Astrocyte of the cerebellum (primary cell): ENCODE measurements at regions not wholly inside any gene's neighbourhood (a gene's known extent, or its start where the extent isn't known, plus 50 kb on each side); places are given as distances from the start of the nearest gene placed in this dataset.
"Not testable (repeated sequence)": the region's sequence is repeated elsewhere in the genome, so short reads cannot be mapped to it uniquely, and the experiment has no call there.

Experiments used
- DNase-seq: peaks from one replicate; pipeline ENCODE4 v3.0.0-alpha.2; 2011; ENCODE audit warnings: low read depth
- H3K4me3 ChIP-seq: 2 replicates; pipeline ENCODE4 v1.5.1; 2011; ENCODE audit warnings: mild to moderate bottlenecking, low read depth, low read length, moderate library complexity
- in situ Hi-C: cut with HindIII; loops from 2 replicates; pipeline ENCODE4 v1.10.0; 2017; ENCODE audit warnings: low sequenced_read_pairs
- TF ChIP-seq, protein P1 (sequence below): IDR thresholded peaks from 2 replicates; pipeline ENCODE4 v1.5.1; 2012; ENCODE audit warnings: low read length, low read depth, moderate library complexity, mild to moderate bottlenecking; ENCODE audit errors: missing control alignments

DNA sequence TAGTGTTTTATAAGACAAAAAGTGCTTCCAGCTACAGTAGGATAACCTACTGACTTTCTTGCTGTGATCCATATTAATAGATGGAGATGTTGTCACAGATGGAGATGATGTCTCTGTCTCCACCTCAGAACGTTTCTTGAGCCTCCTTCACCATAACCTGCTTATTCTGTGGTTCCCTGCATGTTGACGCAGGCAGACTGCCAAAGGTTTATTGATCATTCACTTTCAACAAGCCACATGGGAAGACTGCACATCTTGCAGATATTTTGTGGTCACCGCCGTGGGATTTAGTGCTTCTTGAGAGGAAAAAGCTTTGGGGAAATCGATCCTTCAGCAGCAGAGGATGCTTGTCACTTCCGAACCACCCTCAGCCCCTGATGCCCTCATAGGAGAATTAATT, 943.0 kb upstream of the PRKX start:
- no peak overlapping the region for H3K4me3 ChIP-seq
- TF ChIP-seq, protein P1, sequence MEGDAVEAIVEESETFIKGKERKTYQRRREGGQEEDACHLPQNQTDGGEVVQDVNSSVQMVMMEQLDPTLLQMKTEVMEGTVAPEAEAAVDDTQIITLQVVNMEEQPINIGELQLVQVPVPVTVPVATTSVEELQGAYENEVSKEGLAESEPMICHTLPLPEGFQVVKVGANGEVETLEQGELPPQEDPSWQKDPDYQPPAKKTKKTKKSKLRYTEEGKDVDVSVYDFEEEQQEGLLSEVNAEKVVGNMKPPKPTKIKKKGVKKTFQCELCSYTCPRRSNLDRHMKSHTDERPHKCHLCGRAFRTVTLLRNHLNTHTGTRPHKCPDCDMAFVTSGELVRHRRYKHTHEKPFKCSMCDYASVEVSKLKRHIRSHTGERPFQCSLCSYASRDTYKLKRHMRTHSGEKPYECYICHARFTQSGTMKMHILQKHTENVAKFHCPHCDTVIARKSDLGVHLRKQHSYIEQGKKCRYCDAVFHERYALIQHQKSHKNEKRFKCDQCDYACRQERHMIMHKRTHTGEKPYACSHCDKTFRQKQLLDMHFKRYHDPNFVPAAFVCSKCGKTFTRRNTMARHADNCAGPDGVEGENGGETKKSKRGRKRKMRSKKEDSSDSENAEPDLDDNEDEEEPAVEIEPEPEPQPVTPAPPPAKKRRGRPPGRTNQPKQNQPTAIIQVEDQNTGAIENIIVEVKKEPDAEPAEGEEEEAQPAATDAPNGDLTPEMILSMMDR, result no peak
- DNase-seq, result no peak
- in situ Hi-C loops, result no loop called here

DNA sequence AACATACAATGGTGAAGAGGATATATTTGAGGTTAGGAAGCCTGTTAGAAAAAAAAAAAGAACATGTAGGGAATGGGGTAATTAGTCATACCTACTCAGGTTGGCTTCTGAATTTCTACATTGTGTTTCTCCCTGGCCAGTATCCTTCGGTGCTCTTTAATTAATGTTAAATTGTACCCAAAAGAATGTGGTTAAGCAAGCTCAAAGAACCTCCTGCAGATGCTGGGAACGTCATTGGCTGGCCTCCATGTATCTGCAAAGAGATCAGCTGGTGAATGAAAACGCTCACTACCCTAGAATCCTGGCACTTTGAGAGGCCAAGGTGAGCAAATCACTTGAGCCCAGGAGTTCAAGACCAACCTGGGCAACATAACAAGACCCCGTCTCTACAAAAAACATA, 942.3 kb upstream of the PRKX start:
- no peak overlapping the region for H3K4me3 ChIP-seq
- in situ Hi-C loops, result no loop called here
- no peak for DNase-seq
- TF ChIP-seq, protein P1, result no peak

DNA sequence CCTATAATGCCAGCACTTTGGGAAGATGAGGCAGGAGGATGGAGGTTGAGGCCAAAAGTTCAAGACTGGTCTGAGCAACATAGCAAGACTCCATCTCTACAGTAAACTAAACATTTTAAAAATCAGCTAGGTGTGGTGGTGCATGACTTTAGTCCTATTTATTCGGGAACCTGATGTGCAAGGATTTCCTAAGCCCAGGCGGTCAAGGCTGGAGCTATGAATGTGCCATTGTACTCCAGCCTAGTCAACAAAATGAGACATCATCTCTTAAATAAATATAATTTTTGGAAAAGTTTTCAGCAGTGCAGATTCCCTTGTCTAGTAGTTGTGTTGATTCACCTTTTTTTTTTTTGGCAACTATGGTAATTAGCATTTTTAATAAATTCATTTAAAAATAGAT, 928.7 kb upstream of the PRKX start:
- in situ Hi-C loops, result no loop called here
- TF ChIP-seq, protein P1, result no peak
- DNase-seq, result no peak
- H3K4me3 ChIP-seq, result no peak overlapping the region

DNA sequence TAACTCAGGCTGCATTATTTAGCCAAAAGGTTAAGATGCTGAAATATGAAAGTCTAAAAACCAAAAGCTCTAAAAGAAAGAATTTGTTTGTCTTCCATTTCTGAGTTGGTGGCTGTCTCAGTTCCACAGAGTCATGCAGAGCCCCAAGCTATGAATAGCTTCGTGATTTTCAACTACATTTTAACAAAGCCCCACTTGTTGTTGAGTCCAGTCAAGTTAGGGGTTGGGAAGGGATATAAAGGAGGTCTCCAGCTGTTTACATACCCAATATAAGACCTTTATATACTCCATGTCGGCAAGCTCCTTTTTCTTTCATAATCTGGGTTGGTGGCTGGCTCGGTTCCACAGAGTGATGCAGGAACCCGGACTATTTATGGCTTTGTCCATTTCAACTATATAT, 924.6 kb upstream of the PRKX start:
- in situ Hi-C loops, result no loop called here
- TF ChIP-seq, protein P1, result no peak
- DNase-seq, result no peak
- no peak overlapping the region for H3K4me3 ChIP-seq

DNA sequence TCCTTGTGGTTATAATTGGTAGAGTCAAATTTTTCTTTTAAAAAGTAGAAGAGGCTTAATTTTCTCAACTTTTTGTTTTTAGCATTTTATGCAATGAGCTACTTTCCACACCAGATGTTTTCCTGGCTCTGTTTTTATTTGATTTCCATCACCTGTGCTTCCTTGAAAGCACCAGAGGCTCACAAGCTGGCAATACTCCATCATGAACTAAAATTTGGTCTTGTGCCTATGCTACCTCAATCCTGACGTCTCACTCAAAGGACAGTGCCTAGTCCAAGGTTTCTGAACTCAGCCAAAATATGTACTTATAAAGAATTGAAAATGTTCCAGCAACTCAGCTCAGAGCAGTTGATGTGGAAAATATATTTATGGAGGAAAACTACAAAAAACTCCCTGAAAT, 914.0 kb upstream of the PRKX start:
- no peak overlapping the region for H3K4me3 ChIP-seq
- TF ChIP-seq, protein P1, result no peak
- DNase-seq, result no peak
- in situ Hi-C loops, result no loop called here

DNA sequence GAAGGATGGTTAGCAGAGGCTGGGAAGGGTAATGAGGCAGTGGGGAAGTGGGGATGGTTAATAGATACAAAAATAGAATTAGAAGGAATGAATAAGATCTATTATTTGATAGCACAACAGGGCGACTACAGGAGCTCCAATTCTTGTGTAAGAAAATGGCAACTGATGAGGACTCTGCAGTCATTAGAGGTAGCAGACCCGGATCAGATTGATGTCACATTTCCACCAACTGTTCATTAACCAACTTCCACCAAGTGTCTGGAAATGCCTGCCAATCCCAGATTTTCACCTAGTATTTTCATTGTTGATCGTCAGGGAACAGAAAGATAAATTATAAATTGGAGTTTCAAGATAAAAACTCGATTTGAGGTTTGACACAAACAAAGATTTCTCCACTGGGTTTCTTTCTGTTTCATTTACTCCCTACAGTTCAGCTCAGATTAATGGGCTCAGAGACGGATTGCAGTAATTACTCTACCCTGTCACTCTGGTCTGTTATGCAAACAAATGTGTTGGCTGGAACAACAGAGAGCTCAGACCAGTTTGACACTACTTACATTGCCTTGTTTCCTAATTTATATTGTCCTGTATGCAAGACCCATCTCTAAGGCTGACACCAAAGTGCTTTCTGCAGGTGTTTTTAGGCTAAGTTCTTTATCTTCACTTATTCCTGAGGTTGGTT, 909.2 kb upstream of the PRKX start:
- H3K4me3 ChIP-seq, result no peak overlapping the region
- DNase-seq, result no peak
- TF ChIP-seq, protein P1, result no peak
- in situ Hi-C loops, result no loop called here

DNA sequence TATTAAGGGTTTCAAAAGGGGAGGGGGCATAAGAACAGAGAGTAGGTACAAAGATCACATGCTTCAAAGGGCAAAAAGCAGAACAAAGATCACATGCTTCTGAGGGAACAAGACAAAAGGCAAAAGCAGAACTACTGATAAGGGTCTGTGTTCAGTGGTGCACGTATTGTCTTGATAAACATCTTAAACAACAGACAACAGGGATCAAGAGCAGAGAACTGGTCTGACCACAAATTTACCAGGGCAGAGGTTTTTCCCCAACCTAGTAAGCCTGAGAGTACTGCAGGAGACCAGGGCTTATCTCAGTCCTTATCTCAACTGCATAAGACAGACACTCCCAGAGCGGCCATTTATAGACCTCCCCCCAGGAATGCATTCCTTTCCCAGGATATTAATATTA, 900.2 kb upstream of the PRKX start:
- H3K4me3 ChIP-seq, DNase-seq, in situ Hi-C loops: not testable (repeated sequence)
